H9 (cell line): ENCODE measurements at regions not wholly inside any gene's neighbourhood (a gene's known extent, or its start where the extent isn't known, plus 50 kb on each side); places are given as distances from the start of the nearest gene placed in this dataset.

Source experiments
- DNase-seq: peaks from one replicate; pipeline ENCODE4 v3.0.0-alpha.2; 2017
- H2AFZ ChIP-seq: one replicate; pipeline ENCODE4 v1.6.1; 2013; ENCODE audit warnings: mild to moderate bottlenecking, low read length, control low read depth, moderate library complexity
- H2AK5ac ChIP-seq: 2 replicates; pipeline ENCODE4 v1.6.1; 2013; ENCODE audit warnings: low read length, control low read depth, mixed read lengths; ENCODE audit not compliant: insufficient read length
- H2BK120ac ChIP-seq: one replicate; pipeline ENCODE4 v1.6.1; 2013; ENCODE audit warnings: low read depth, mild to moderate bottlenecking, low read length, control low read depth, inconsistent platforms; ENCODE audit not compliant: poor library complexity, severe bottlenecking
- H2BK12ac ChIP-seq: 2 replicates; pipeline ENCODE4 v1.6.1; 2013; ENCODE audit warnings: low read length, control low read depth, mixed read lengths, low read depth; ENCODE audit not compliant: insufficient read length
- H2BK15ac ChIP-seq: 2 replicates; pipeline ENCODE4 v1.6.1; 2013; ENCODE audit warnings: low read depth, low read length, control low read depth
- H2BK20ac ChIP-seq: one replicate; pipeline ENCODE4 v1.6.1; 2013; ENCODE audit warnings: low read depth, mild to moderate bottlenecking, low read length, control low read depth, inconsistent platforms; ENCODE audit not compliant: poor library complexity, severe bottlenecking
- H2BK5ac ChIP-seq: 2 replicates; pipeline ENCODE4 v1.6.1; 2013; ENCODE audit warnings: low read length, control low read depth, mixed read lengths; ENCODE audit not compliant: insufficient read length
- H3K14ac ChIP-seq: 2 replicates; pipeline ENCODE4 v1.6.1; 2013; ENCODE audit warnings: low read length, control low read depth; ENCODE audit not compliant: insufficient read depth
- H3K18ac ChIP-seq: 2 replicates; pipeline ENCODE4 v1.6.1; 2013; ENCODE audit warnings: low read depth, mild to moderate bottlenecking, mixed read lengths, low read length, control low read depth; ENCODE audit not compliant: insufficient read length
- H3K23ac ChIP-seq: 2 replicates; pipeline ENCODE4 v1.6.1; 2013; ENCODE audit warnings: low read length, control low read depth, mixed read lengths, low read depth; ENCODE audit not compliant: insufficient read length
- H3K23me2 ChIP-seq: 2 replicates; pipeline ENCODE4 v1.6.1; 2013; ENCODE audit warnings: low read depth, mild to moderate bottlenecking, mixed read lengths, low read length, control low read depth; ENCODE audit not compliant: insufficient read length, poor library complexity, severe bottlenecking
- H3K27ac ChIP-seq: 2 replicates; pipeline ENCODE4 v1.5.1; 2013; ENCODE audit warnings: low read length, control low read depth, mixed read lengths, low read depth; ENCODE audit not compliant: insufficient read length
- H3K27me3 ChIP-seq: 2 replicates; pipeline ENCODE4 v1.6.1; 2013; ENCODE audit warnings: low read length, control low read depth, inconsistent platforms; ENCODE audit not compliant: insufficient read depth
- H3K4ac ChIP-seq: 2 replicates; pipeline ENCODE4 v1.6.1; 2013; ENCODE audit warnings: low read depth, mild to moderate bottlenecking, control low read depth, inconsistent platforms, low read length, moderate library complexity
- H3K4me1 ChIP-seq: 2 replicates; pipeline ENCODE4 v1.6.1; 2013; ENCODE audit warnings: low read length, control low read depth, inconsistent platforms; ENCODE audit not compliant: insufficient read depth
- H3K4me2 ChIP-seq: 2 replicates; pipeline ENCODE4 v1.6.1; 2013; ENCODE audit warnings: low read length, control low read depth, mixed read lengths; ENCODE audit not compliant: insufficient read length, insufficient read depth
- H3K56ac ChIP-seq: 2 replicates; pipeline ENCODE4 v1.6.1; 2013; ENCODE audit warnings: low read depth, mild to moderate bottlenecking, mixed read lengths, low read length, control low read depth; ENCODE audit not compliant: insufficient read length
- H3K79me1 ChIP-seq: 2 replicates; pipeline ENCODE4 v1.6.1; 2013; ENCODE audit warnings: low read depth, mild to moderate bottlenecking, moderate library complexity, low read length, control low read depth, inconsistent platforms; ENCODE audit not compliant: insufficient read depth, poor library complexity, severe bottlenecking
- H3K79me2 ChIP-seq: 2 replicates; pipeline ENCODE4 v1.6.1; 2013; ENCODE audit warnings: low read length, control low read depth, inconsistent platforms; ENCODE audit not compliant: insufficient read depth
- H3K9ac ChIP-seq: 2 replicates; pipeline ENCODE4 v1.6.1; 2013; ENCODE audit warnings: low read length, control low read depth, mixed read lengths; ENCODE audit not compliant: insufficient read length; ENCODE audit errors: extremely low read depth
- H3K9me3 ChIP-seq: one replicate; pipeline ENCODE4 v1.6.1; 2013; ENCODE audit warnings: low read depth, low read length, inconsistent platforms; ENCODE audit not compliant: control insufficient read depth
- H3T11ph ChIP-seq: one replicate; pipeline ENCODE4 v1.6.1; 2013; ENCODE audit warnings: mild to moderate bottlenecking, low read length, control low read depth, inconsistent platforms
- H4K20me1 ChIP-seq: one replicate; pipeline ENCODE4 v1.6.1; 2013; ENCODE audit not compliant: control insufficient read depth, insufficient read length, insufficient read depth
- H4K5ac ChIP-seq: 2 replicates; pipeline ENCODE4 v1.6.1; 2013; ENCODE audit warnings: low read depth, mild to moderate bottlenecking, mixed read lengths, low read length, control low read depth; ENCODE audit not compliant: insufficient read length
- H4K8ac ChIP-seq: replicated peaks from 2 replicates; pipeline ENCODE4 v1.6.1; 2013; ENCODE audit warnings: low read length, control low read depth, mixed read lengths, low read depth; ENCODE audit not compliant: insufficient read length
- H4K91ac ChIP-seq: 2 replicates; pipeline ENCODE4 v1.6.1; 2013; ENCODE audit warnings: low read depth, mild to moderate bottlenecking, moderate library complexity, mixed read lengths, low read length, control low read depth; ENCODE audit not compliant: insufficient read length
- H3K27ac Mint-ChIP-seq, 3 experiments: 2 replicates in 2 of 3; 3 replicates in 1 of 3; pipeline ENCODE4 v1.8.0; 2020 to 2021; ENCODE audit warnings: mixed read lengths in 3 of 3, mild to moderate bottlenecking in 1 of 3, moderate library complexity in 1 of 3
- H3K27me3 Mint-ChIP-seq: 2 replicates; pipeline ENCODE4 v1.8.0; 2021; ENCODE audit warnings: low read depth, mild to moderate bottlenecking, moderate library complexity, mixed read lengths
- H3K36me3 Mint-ChIP-seq, 3 experiments: 2 replicates in 2 of 3; 3 replicates in 1 of 3; pipeline ENCODE4 v1.8.0; 2020 to 2021; ENCODE audit warnings: low read depth in 3 of 3, mixed read lengths in 3 of 3; ENCODE audit not compliant: insufficient read depth in 1 of 3
- H3K4me1 Mint-ChIP-seq, 2 experiments: 2 replicates each; pipeline ENCODE4 v1.8.0; 2020; ENCODE audit warnings: mixed read lengths in 2 of 2
- H3K4me3 Mint-ChIP-seq, 2 experiments: 2 replicates in 1 of 2; 3 replicates in 1 of 2; pipeline ENCODE4 v1.8.0; 2020 to 2021; ENCODE audit warnings: mild to moderate bottlenecking in 2 of 2, mixed read lengths in 2 of 2, moderate library complexity in 1 of 2
- H3K9me3 Mint-ChIP-seq, 2 experiments: 2 replicates in 1 of 2; 3 replicates in 1 of 2; pipeline ENCODE4 v1.8.0; 2020; ENCODE audit warnings: mild to moderate bottlenecking in 2 of 2, mixed read lengths in 2 of 2, moderate library complexity in 1 of 2
- CTCF ChIP-seq: fragments of 200-600 bp; sonication (generic); conservative IDR thresholded peaks from 3 replicates; pipeline ENCODE4 v1.8.0; 2021; ENCODE audit warnings: antibody characterized with exemption, mild to moderate bottlenecking
- WGBS: extraction: QIAGEN DNeasy Blood & Tissue Kit; methylation state at CpG from one replicate; pipeline ENCODE4 v1.1.7; 2013; ENCODE audit warnings: missing lambda C conversion rate, low lambda C conversion rate, mixed read lengths; ENCODE audit not compliant: insufficient read length; ENCODE audit errors: extremely low coverage; 5-methylcytosine and 5-hydroxymethylcytosine counted together

GRCh38 chr5:57538341-57538955 lies 55.8 kb upstream of the ACTBL2 start:
- no peak overlapping the region for H2BK12ac ChIP-seq
- WGBS, result no CpG with 5 or more reads among the region's 7 CpGs
- H3K56ac ChIP-seq, result no peak overlapping the region
- no peak overlapping the region for H2BK20ac ChIP-seq
- no peak overlapping the region for H3K9ac ChIP-seq
- no peak for DNase-seq
- no peak overlapping the region for H3K27ac ChIP-seq
- no peak overlapping the region for H3K4me3 Mint-ChIP-seq
- no peak overlapping the region for H4K5ac ChIP-seq
- no peaks in the 10 kb centered on the region for H3K79me1 ChIP-seq
- no peak overlapping the region for H2BK5ac ChIP-seq
- H3K36me3 Mint-ChIP-seq, result no peaks in the 10 kb centered on the region
- no peak overlapping the region for H3K4ac ChIP-seq
- H3K27me3 Mint-ChIP-seq, result no peaks in the 10 kb centered on the region
- no peaks in the 10 kb centered on the region for H3K4me1 ChIP-seq
- H3T11ph ChIP-seq, result no peak overlapping the region
- TF ChIP-seq CTCF, result no peak
- H3K4me2 ChIP-seq, result no peak overlapping the region
- H4K91ac ChIP-seq, result no peak overlapping the region
- no peak overlapping the region for H2AFZ ChIP-seq
- H2BK120ac ChIP-seq, result no peak overlapping the region
- H3K9me3 Mint-ChIP-seq, result no peaks in the 10 kb centered on the region; a peak in 1 of 5 replicates
- no peak overlapping the region for H4K8ac ChIP-seq
- H3K27ac Mint-ChIP-seq, result no peak overlapping the region
- no peak overlapping the region for H2BK15ac ChIP-seq
- H3K14ac ChIP-seq, result no peak overlapping the region
- H3K79me2 ChIP-seq, result no peaks in the 10 kb centered on the region
- H3K4me1 Mint-ChIP-seq, result no peaks in the 10 kb centered on the region
- no peaks in the 10 kb centered on the region for H3K9me3 ChIP-seq
- no peak overlapping the region for H2AK5ac ChIP-seq
- no peak overlapping the region for H3K18ac ChIP-seq
- H3K23me2 ChIP-seq, result no peaks in the 10 kb centered on the region
- no peaks in the 10 kb centered on the region for H3K27me3 ChIP-seq
- no peak overlapping the region for H3K23ac ChIP-seq
- H4K20me1 ChIP-seq, result no peaks in the 10 kb centered on the region
